Stimulated activated CD4-positive, alpha-beta T cell treated with anti-CD3 and anti-CD28 coated beads, TNF-alpha, amount 100 ng/mL, for 24 hours (primary cell): ENCODE measurements at regions not wholly inside any gene's neighbourhood (a gene's known extent, or its start where the extent isn't known, plus 50 kb on each side); places are given as distances from the start of the nearest gene placed in this dataset.
"Not testable (repeated sequence)": the region's sequence is repeated elsewhere in the genome, so short reads cannot be mapped to it uniquely, and the experiment has no call there.

Experiments
- DNase-seq, 3 experiments: peaks; one replicate each; pipeline ENCODE4 v3.0.0-alpha.2; 2020; ENCODE audit warnings: low read depth in 3 of 3

DNA sequence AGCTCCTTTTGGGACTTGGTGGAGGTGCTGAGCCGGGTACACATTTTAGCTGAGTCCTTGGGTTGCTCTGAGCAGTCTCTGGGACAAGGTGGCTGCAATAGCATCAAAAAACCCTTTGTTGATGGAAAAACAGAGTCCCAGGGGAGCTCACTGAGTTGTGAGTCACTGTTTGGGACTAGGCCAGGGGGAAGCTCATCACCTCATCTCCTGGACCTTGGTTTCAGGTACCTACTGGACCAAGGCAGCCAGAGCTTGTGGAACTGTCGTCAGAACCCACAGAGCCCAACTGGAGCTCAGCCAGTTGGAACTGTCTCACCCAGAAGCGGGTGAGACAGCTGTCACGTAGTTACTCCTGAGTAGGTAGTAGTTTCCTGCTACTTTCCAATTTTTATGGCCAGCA lies 146.7 kb downstream of the HLX start:
- no peak for DNase-seq

DNA sequence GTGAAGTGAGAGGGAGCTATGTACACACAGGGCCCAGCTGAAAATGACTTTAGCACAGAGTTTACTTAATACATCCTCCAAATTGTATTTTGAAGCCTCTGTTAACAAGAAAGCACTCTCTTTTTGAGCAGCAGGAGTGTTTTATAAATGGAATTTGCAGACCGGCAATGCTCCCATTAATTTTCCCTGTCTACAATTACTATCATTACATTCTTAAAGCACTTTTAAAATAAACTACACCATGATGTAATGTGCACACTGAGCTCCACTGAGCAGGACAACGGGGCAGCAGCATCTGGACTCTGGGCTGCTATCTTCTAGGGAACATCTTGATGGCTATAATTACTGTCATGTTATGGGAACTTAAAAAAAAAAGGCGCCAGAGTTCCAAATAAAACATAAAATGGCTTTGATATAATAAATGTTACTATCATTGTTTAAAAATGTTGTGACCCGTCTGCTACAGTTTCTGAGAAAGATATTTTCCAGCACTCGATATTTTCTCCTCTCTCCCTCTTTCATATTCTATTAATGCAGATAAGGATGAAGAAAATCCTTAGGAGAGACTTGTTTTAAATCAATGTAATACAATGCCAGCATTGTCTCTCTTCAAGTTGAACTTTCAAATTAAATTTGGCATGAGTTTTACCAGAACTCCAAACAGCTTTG lies 150.9 kb downstream of the HLX start:
- DNase-seq: no peak

DNA sequence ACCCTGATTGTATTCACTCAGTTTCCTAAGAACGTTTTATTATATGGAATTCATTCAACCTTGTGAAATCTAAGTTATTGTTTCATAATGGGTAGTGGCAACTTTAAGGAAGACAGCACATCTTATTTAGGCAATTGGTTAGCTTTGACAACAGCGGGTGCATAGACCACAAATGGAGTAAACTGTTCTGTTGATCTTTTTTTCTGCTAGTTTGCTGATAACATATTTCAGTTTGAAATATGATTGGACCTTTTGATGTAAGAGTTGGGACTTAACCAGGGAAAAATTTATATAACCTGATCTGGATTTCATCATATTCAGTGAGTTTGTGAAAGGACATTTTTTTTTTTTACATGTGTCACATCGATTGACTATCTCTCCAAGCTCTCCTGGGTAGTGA lies 151.7 kb downstream of the HLX start:
- DNase-seq: no peak

DNA sequence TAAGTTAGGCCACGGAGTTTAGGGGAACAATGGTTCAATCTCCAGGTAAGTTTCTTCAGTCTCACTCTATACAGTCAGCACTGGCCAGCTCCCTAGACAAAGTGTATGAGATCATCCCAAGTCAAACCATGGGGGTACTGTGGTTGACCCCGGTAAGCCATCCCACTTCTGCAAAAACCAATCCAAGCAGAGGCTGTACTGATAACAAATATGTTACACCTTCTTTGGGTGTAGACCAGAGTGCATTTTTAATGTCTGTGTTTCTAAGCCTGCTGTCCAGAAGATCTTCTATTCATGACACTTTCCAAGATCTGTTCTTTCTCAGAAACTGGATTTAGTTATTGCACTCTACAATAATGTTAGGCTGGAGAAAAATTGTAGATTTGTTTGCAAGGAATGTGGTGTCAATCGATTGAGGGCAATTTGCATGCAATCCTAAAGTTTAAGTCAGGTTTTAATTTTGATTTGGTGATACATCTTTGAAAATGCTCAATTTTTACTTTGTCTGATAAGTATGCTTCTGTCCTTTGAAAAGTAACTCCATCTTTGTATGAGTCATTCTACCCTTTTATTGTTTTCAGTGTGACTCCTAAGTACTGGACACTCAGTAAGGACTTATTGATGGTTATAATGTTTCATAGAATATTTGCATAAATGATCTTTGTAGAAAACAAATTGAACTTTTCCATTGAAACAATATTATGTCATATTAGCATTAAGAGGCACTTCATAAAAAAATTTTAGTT lies 152.4 kb downstream of the HLX start:
- DNase-seq: no peak

DNA sequence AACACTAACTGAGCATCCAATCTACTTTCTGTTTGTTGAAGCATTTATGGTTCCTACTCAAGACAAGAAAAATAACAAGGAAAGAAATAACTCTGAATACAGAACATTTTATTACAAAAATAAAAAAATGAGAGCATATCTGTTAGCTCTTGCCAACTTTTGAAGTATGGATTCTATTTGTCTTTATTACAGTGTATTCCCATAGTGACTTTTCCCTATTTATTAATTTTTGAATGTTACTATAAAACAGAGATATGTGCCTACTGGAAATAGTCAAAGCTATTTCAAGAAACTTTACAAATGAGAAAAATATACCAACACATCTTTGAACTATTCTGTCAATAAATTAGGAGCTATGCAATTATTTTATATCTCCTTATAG lies 153.0 kb downstream of the HLX start:
- DNase-seq: no peak

DNA sequence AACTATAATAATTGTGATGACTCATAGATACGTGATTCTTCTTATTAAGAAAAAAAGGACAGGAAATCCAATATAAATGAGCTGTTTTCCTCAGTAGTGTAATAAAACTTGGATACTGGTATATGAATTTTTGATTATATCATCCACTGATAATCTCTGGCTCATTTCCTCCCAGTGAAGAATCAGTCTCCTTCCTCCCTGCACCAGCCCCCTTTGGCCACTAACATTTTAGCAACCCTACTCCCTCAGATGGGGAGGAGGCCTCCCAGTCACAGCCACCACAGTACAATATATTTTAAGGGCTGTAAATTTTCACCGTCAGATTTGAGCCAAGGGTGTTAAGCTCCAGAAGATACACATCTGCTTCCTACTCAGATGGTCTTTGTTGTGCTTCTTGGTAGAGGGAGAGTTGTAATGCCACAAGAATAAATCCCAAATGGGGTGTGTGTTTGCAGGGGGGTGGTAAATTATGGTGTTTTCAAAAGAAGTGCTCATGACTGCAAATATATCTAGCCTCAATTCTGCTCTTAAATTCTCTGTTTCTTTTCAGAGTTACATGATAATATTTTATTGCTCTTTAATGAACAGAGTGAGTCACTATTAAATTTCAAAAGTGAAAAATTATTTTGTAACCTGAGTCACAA lies 153.5 kb downstream of the HLX start:
- DNase-seq: no peak

DNA sequence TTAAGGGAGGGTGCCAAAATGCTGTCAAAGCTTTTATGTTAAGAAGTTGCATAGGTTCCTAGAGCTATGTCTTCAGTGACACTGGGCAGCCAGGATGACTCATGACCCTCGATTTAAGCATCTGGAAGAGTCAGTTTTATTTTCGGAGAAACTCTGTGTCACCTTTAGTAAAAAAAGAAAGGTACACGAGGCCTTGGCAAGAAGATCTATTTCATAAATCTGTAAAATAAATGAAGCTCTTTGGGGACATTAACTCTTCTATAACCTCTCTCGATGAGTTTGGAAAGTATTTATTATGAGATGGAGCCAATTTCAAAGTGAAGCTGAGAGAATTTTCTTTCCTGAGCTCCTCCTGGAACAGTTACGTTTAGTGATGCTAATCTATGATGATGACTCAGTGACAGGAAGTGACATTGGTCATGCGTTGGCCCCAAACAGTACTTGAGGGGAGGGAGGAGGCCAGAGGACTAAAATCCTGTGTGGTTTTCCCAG lies 156.5 kb downstream of the HLX start:
- no peak for DNase-seq

DNA sequence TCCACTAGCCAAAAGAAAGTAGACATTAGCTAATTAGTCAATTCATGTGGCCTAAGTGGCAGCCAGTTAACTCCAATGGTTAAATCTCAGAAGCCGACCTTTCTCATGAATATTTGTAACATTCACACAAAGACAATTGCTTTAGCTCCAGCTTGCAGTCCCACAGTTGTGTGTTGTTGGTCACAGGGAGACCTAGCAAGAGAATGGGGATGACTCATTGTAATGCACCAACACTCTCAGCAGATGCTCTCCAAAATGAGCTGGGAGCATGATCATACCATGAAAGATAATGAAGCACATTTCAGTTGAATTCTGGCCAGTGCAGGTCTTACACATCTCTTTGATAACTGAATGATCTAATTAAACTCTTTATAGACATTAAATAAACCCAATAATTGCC lies 160.4 kb downstream of the HLX start:
- DNase-seq: no peak

DNA sequence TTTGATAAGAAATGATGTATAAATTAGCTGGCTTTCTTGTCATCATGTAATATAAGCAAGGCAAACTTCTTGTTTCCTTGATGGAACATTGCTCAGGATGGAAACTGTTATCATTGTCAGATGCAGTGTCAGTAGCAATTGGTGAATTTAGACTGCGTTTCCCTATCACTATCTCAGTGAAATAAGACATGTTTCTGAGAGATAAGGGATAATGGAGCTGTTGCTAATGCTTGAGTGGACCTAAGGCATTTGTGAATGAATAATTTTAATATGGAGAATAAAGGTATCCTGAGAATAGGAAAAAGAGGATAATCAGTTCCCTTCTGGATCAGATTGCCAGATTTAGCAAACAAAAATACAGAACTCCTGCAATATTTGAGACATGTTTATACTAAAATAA lies 160.9 kb downstream of the HLX start:
- DNase-seq: no peak

DNA sequence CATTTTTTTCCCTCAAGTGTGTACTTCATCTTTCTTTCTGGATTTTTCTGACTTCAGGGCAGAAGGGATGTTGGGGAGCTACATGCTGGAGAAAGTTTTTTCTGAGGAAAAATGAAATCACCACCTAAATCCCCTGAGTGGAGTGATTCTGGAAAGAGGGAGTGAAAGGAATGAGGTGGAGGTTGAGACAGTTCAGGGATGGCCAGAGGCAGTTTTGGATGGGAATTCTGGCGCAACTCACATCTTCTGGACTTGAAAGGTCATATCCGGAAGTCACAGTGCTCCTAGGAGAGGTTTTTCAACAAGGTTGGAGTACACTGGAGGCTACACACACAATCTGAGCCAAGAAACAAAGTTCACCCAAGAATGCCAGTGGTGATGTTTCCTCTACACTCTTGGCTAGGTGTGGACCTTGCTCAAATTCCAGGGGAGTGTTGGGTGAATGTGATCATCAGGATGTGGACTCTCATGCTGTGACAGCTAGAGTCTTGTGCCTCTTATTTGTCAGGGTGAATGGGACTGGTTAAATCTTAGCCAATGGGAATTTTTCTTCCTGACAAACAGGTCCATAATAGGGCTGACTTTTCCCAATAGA lies 161.5 kb downstream of the HLX start:
- no peak for DNase-seq

DNA sequence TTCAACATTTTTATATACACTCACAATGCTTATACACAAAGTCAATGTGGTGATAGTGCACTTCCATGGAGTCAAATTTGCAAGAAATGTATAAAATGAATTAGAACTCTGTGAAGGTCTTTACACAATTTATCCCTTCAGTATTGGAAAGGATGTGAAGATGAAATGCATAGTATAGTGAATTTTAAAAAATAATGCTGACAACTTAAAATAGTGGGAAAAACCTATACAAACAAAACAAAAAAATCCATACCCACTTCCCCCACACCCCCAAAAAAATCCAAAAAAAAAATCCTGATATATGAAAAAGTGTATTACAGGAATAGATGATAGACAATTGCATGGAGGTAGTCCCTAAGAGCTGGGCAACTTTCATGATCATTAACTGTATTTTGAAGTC lies 165.3 kb downstream of the HLX start:
- DNase-seq: no peak

DNA sequence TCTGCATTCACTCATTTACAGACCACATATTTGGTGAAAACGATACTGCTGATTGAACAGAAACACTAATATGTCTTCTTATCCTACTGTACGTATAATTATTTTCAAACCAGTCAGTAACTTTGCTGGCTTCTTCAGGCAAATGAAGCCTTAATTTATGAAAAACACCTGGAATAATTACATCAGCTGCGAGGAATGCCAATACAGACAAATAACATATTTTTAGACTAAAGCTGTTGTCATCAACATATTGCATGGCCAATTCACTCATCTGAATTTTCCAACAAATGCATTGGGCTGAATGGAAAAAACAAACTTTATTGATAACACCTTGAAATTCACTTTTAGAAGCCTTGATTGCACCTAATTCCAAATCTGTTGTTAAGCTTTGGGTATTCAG lies 165.9 kb downstream of the HLX start:
- no peak for DNase-seq

DNA sequence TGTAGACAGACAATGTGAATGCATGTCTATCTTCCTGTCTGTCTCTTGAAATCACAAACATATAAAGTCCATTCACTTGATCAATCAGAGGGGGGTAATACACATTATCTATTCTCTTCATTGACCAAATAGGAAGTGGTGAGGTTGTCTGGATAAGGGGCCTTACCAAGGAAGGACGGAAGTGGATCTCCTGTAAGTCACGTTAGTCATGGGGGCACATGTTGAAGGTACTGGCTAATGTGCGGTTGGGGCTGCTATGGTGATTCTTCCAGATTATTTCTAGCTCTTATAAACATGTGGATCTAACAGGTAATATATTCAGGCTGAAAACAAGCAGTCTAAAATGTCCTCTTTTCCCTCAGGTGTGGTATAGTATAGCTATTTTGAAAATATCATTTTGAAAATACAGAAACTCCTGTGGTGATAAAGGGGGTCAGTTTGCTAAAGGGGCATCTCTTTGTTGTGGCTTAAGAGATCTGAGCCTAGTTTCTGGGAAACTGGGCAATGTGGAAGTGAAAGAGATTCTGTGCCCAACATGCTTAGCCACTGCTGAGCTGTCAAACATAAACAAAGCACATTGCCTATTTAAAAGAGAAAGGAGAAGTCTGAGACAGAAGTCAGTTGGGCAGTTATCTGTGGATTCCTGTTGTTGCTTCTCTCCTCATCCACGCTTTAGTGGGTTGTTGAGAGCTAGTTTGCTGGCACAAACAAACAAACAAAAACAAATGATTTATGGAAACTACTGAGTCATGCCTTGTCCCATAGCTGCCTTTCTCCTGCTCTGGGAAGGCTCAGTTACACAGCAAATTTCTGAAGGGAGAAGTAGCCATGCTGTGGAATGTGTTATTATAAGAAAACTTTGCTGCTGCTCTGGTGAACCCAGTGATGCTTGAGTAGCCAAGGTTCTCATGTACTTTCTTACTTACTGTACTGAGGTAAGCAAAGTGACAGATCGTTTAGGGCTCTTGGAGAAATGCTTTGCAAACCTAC lies 166.9 kb downstream of the HLX start:
- DNase-seq: no peak

DNA sequence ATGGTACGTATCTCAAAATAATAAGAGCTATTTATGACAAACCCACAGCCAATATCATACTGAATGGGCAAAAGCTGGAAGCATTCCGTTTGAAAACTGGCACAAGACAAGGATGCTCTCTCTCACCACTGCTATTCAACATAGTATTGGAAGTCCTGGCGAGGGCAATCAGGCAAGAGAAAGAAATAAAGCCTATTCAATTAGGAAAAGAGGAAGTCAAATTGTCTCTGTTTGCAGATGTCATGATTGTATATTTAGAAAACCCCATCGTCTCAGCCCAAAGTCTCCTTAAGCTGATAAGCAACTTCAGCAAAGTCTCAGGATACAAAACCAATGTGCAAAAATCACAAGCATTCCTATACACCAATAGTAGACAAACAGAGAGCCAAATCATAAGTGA lies 172.1 kb downstream of the HLX start:
- not testable (repeated sequence) for DNase-seq

DNA sequence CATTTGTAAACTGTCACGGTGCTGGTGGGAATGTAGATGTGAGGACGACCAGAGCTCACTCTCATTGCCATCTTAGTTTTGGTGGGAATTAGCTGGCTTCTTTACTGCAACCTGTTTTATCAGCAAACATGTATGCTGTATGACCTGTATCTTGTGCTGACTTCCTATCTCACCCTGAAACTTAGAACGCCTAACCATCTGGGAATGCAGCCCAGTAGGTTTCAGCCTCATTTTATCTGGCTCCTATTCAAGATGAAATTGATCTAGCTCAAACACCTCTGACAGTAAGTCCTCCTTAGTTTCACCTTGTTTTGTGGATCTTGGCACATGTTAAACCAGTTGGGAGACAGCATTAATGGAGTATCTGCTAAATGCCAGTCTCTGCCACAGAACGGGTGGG lies 174.6 kb downstream of the HLX start:
- no peak for DNase-seq

DNA sequence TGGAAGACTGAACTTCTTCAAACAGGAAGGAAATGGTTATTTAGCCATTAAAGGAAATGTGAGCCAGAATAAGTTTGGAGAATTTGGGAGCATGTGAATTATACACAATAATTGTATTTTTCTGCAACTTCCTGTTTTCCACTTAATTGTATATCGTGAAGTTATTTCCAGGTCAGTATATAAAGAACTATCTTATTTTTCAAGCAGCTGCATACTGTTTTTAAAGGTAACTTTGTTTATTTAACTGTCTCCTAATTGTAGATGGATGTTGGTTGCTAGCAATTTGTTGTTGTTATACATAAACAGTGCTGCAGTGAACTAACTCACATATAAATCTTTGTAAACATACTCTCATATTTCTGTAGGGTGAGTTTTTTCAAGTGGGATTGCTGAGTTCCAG lies 180.3 kb downstream of the HLX start:
- DNase-seq: no peak

DNA sequence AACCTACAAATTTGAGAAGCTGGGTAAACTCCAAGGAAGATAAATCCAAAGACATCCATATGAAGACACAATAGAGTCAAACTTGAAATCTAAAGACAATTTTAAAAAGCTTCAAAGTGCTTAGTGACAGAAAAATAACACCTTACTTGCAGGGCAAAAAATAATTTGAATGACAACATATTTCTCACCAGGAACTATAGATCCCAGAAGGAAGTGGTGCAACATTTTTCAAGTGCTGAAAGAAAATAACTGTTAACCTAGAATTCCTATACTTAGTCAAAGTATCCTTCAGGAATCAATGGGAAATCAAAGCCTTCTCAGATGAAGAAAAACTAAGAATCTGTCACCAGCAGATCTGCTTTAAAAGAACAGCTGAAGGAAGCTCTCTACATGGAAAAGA lies 184.4 kb downstream of the HLX start:
- no peak for DNase-seq

DNA sequence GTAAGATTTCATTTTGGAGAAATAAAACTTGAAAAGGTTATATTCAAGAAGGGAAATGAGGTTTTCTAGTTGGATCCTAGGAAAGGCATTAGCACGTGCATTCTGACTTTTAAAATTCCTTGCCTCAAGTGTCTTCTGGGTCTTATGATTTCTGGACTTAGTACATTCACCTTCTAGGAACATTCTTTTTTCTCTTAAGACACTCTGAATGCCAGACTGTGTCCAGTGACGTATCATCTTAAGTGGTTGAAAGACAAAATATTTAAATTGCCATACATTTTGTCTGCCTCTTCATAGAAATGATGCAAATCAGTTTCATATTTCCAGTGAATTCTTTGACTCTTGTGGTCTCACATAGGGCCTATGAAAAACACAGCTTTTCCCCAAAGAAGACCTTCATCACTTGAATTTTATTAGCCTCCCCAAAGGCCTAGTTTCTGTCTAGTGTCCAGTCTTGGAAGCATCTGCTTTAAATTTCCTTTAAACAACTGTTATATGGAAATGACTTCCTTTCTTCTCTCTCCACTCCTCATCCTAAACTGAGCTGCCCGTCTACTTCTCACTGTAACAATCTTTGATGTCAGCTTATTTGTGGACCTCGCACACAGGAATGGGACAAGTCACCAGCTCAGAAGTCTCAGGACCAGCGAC lies 187.2 kb downstream of the HLX start:
- no peak for DNase-seq

DNA sequence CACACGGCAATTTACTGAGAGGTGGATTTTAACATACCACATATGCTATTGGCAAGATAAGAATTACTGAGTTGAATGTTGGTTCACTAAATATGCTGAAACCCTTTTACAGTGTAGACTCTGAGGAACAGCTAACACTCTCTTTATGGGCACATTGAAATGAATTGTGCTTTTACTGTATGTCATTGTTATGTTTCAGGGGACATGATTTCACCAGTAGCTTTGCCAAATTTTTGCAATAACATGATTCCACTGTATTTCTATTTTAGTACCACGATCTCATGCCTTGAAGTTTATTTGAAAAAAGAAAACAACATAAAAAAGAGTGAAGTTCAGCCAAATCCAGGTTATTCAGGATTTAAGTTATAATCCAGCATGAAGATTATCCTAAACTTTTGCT lies 188.5 kb downstream of the HLX start:
- no peak for DNase-seq

DNA sequence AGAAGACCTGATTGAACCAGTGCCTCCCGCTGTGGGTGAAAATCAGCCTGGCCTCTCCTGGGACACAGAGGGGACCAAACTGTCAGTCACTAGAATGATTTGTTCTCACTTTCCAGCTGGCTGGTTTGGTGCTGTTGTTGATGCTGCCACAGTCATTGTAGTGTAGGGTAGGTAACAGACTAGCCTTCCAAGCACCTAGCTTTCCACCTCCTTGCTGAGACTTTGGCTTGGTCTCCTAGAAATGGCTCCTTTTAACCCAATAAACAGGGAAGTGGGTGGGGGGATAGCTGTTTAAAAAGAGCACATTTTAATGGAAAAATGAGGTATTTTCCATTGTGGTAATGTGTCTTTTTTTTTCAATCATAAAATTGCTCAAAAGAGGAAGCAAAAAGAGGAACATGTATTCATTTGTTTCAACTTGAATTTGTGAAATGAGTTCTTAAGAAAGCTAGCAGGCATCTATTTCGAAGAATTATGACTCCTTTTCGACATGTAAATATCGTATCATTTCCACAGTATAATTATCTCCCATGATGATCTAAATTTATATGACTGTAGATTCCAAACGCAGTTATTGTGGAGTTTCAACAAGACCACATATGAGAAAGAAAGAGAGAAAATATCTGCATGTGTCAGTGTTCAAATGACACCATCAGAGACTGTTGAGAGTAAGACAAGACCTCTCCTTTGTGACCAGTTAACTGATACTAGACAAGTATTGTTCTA lies 190.1 kb downstream of the HLX start:
- no peak for DNase-seq
